Gastroesophageal sphincter (tissue), 4 donors: ENCODE measurements at regions not wholly inside any gene's neighbourhood (a gene's known extent, or its start where the extent isn't known, plus 50 kb on each side); places are given as distances from the start of the nearest gene placed in this dataset.
"Not testable (repeated sequence)": the region's sequence is repeated elsewhere in the genome, so short reads cannot be mapped to it uniquely, and the experiment has no call there.

ENCODE experiments used
- ATAC-seq: fragments of 150-250 bp; one replicate; pipeline ENCODE4 v1.9.1; 2016; ENCODE audit warnings: mild to moderate bottlenecking, moderate library complexity
- H3K27ac ChIP-seq, 4 donors: fragments of 200-600 bp; sonication (generic) in 3 of 4; 1 replicate in 3 of 4; 2 replicates in 1 of 4; pipeline ENCODE4 v1.5.1; 2016 to 2019
- H3K27me3 ChIP-seq: fragments of 200-600 bp; sonication (generic); one replicate; pipeline ENCODE4 v1.5.1; 2019
- H3K36me3 ChIP-seq, 2 donors: fragments of 200-600 bp; sonication (generic); one replicate each; pipeline ENCODE4 v1.5.1; 2019; ENCODE audit warnings: control low read depth in 1 of 2
- H3K4me1 ChIP-seq, 3 donors: fragments of 200-600 bp; sonication (generic); 1 replicate in 2 of 3; 2 replicates in 1 of 3; pipeline ENCODE4 v1.5.1; 2016 to 2019; ENCODE audit warnings: control low read depth in 2 of 3
- H3K4me3 ChIP-seq, 2 donors: fragments of 200-600 bp; sonication (generic); one replicate each; pipeline ENCODE4 v1.5.1; 2019; ENCODE audit warnings: mild to moderate bottlenecking in 1 of 2, moderate library complexity in 1 of 2
- H3K9me3 ChIP-seq, 3 donors: fragments of 200-600 bp; sonication (generic); one replicate each; pipeline ENCODE4 v1.5.1; 2017 to 2019; ENCODE audit warnings: control low read depth in 2 of 3
- CTCF ChIP-seq, 4 experiments: fragments of 200-600 bp in 2 of 4; fragments of 450-650 bp in 2 of 4; sonication (generic) in 1 of 4; IDR thresholded peaks; one replicate each; pipeline ENCODE4 v1.5.1; 2017 to 2019; ENCODE audit warnings: antibody characterized with exemption in 4 of 4, mild to moderate bottlenecking in 2 of 4, moderate library complexity in 2 of 4
- EP300 ChIP-seq: sonication (generic); formaldehyde crosslinking; IDR thresholded peaks from one replicate; pipeline ENCODE4 v1.6.1; 2017; ENCODE audit warnings: antibody characterized with exemption, mild to moderate bottlenecking
- POLR2A ChIP-seq, 2 donors: fragments of 450-650 bp; IDR thresholded peaks; one replicate each; pipeline ENCODE4 v1.6.1; 2017; ENCODE audit warnings: antibody characterized with exemption in 2 of 2, mild to moderate bottlenecking in 2 of 2, moderate library complexity in 1 of 2
- POLR2AphosphoS5 ChIP-seq: sonication (generic); formaldehyde crosslinking; IDR thresholded peaks from one replicate; pipeline ENCODE4 v1.6.1; 2017; ENCODE audit warnings: antibody characterized with exemption
- WGBS, 2 donors: methylation state at CpG; one replicate each; pipeline ENCODE4 v1.1.5; 2018; ENCODE audit warnings: low coverage in 1 of 2; 5-methylcytosine and 5-hydroxymethylcytosine counted together

GRCh38 chr5:68026092-68026885 lies 189.3 kb upstream of the PIK3R1 start:
- H3K9me3 ChIP-seq, result no peaks in the 10 kb centered on the region
- TF ChIP-seq POLR2A (IDR thresholded peaks at IDR 0.05), result no peak
- no peak for TF ChIP-seq CTCF (IDR thresholded peaks at IDR 0.05)
- TF ChIP-seq POLR2AphosphoS5, result no peak
- TF ChIP-seq EP300, result no peak
- H3K27me3 ChIP-seq, result no peaks in the 10 kb centered on the region
- ATAC-seq, result no peak
- WGBS, 2 donors, result 77 to 92% methylated on average over 1 of the region's 1 CpG
- peaks cover 15 to 64% (median 19%) of the 10 kb centered on the region in 3 donors for H3K4me1 ChIP-seq
- H3K4me3 ChIP-seq, result no peak overlapping the region
- H3K27ac ChIP-seq, result peak overlapping the region; percentile 72 to 89 (median 76)
- H3K36me3 ChIP-seq, result no peaks in the 10 kb centered on the region

- H3K27me3 ChIP-seq, result no peaks in the 10 kb centered on the region
- no peak for ATAC-seq
- peak overlapping the region; percentile 20 to 78 (median 67) for H3K27ac ChIP-seq
- no peaks in the 10 kb centered on the region for H3K36me3 ChIP-seq
- H3K4me1 ChIP-seq, result peaks cover 15 to 72% (median 19%) of the 10 kb centered on the region in 3 donors
- H3K9me3 ChIP-seq, result no peaks in the 10 kb centered on the region
- TF ChIP-seq CTCF (IDR thresholded peaks at IDR 0.05) (no peak), POLR2A (IDR thresholded peaks at IDR 0.05) (no peak), EP300 (no peak), POLR2AphosphoS5 (no peak)
- no peak overlapping the region for H3K4me3 ChIP-seq
These were observed 191.1 kb upstream of the PIK3R1 start for GRCh38 chr5:68024426-68024825.

DNA sequence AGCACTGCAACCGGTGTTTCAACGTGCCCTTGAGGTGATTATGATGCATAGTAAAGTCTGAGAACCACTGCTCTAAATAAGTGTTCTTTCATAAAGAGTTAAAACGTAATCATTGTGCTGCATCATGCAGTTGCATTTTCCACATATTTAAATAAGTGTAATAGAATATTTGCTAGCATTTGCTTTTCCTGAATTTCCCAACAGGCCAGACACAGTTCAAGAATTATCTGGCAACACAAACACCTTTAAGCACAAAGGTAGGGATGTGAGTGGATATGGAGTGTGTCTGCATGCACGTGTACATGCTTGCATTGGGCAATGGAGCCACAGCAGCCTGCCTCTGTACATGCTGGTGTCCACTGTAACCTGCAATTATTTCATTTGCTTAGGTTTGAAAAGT lies 193.6 kb upstream of the PIK3R1 start:
- Histone ChIP-seq H3K4me1 (peaks cover 2 to 48% (median 3%) of the 10 kb centered on the region in 3 donors), H3K27me3 (no peaks in the 10 kb centered on the region), H3K27ac (peak overlapping the region; percentile 5 to 60 (median 52)), H3K36me3 (no peaks in the 10 kb centered on the region), H3K4me3 (no peak overlapping the region), H3K9me3 (no peaks in the 10 kb centered on the region)
- peak; percentile 34 for ATAC-seq
- TF ChIP-seq CTCF (IDR thresholded peaks at IDR 0.05), result no peak
- TF ChIP-seq POLR2A (IDR thresholded peaks at IDR 0.05), result no peak
- TF ChIP-seq POLR2AphosphoS5, result no peak
- no peak for TF ChIP-seq EP300
- WGBS, 2 donors, result 69 to 79% methylated on average over 4 of the region's 4 CpGs

- no peak overlapping the region for H3K4me3 ChIP-seq
- H3K36me3 ChIP-seq, result no peaks in the 10 kb centered on the region
- H3K27ac ChIP-seq, result peak overlapping the region; percentile 5 to 60 (median 52)
- H3K4me1 ChIP-seq, result peaks cover 2 to 41% (median 3%) of the 10 kb centered on the region in 3 donors
- H3K27me3 ChIP-seq, result no peaks in the 10 kb centered on the region
- 47 to 68% methylated on average over 2 of the region's 2 CpGs for WGBS, 2 donors
- no peaks in the 10 kb centered on the region for H3K9me3 ChIP-seq
- no peak for ATAC-seq
- no peak for TF ChIP-seq POLR2A (IDR thresholded peaks at IDR 0.05)
- no peak for TF ChIP-seq CTCF (IDR thresholded peaks at IDR 0.05)
- TF ChIP-seq POLR2AphosphoS5, result no peak
- no peak for TF ChIP-seq EP300
These were observed 194.3 kb upstream of the PIK3R1 start for GRCh38 chr5:68021227-68021626.

- WGBS, 2 donors, result 95 to 100% methylated on average over 4 of the region's 41 CpGs
These were observed 195.0 kb upstream of the PIK3R1 start for GRCh38 chr5:68020461-68020969.

More at GRCh38 chr5:68020461-68020969, 195.0 kb upstream of the PIK3R1 start:
- ATAC-seq, H3K36me3 ChIP-seq, H3K27me3 ChIP-seq, H3K9me3 ChIP-seq, H3K4me3 ChIP-seq: not testable (repeated sequence)
- Histone ChIP-seq H3K27ac (peak overlapping the region in 2 of 4 donors; percentile 51 to 60), H3K4me1 (peaks cover 2 to 36% (median 3%) of the 10 kb centered on the region in 3 donors)
